KMS-11 (cell line): ENCODE measurements at regions not wholly inside any gene's neighbourhood (a gene's known extent, or its start where the extent isn't known, plus 50 kb on each side); places are given as distances from the start of the nearest gene placed in this dataset.
"Not testable (repeated sequence)": the region's sequence is repeated elsewhere in the genome, so short reads cannot be mapped to it uniquely, and the experiment has no call there.

Source experiments
- H2AFZ ChIP-seq: fragments of 200-600 bp; sonication (generic); 2 replicates; pipeline ENCODE4 v1.6.1; 2016; ENCODE audit warnings: antibody characterized with exemption, mixed run types, low read depth
- H3K27ac ChIP-seq: fragments of 200-600 bp; sonication (generic); 2 replicates; pipeline ENCODE4 v1.6.1; 2016; ENCODE audit warnings: mild to moderate bottlenecking, mixed run types
- H3K27me3 ChIP-seq: fragments of 200-600 bp; sonication (generic); 2 replicates; pipeline ENCODE4 v1.6.1; 2017; ENCODE audit warnings: mild to moderate bottlenecking, low read depth, mixed run types, moderate library complexity; ENCODE audit not compliant: insufficient read depth
- H3K36me3 ChIP-seq: fragments of 200-600 bp; sonication (generic); 2 replicates; pipeline ENCODE4 v1.6.1; 2017; ENCODE audit warnings: mild to moderate bottlenecking, mixed run types; ENCODE audit not compliant: insufficient read depth
- H3K4me1 ChIP-seq: fragments of 200-600 bp; sonication (generic); 2 replicates; pipeline ENCODE4 v1.6.1; 2016; ENCODE audit warnings: mild to moderate bottlenecking, low read depth, mixed run types; ENCODE audit not compliant: poor library complexity, severe bottlenecking
- H3K4me2 ChIP-seq: fragments of 200-600 bp; sonication (generic); 2 replicates; pipeline ENCODE4 v1.7.0; 2016; ENCODE audit warnings: mild to moderate bottlenecking, mixed run types
- H3K4me3 ChIP-seq: fragments of 200-600 bp; sonication (generic); IDR thresholded peaks from 2 replicates; pipeline ENCODE4 v1.6.1; 2017; ENCODE audit warnings: low read depth, low read length, mixed read lengths; ENCODE audit not compliant: insufficient read depth
- H3K79me2 ChIP-seq: fragments of 200-600 bp; sonication (generic); 2 replicates; pipeline ENCODE4 v1.6.1; 2016; ENCODE audit warnings: low read depth, mixed run types; ENCODE audit not compliant: insufficient read depth
- H3K9ac ChIP-seq: fragments of 200-600 bp; sonication (generic); 2 replicates; pipeline ENCODE4 v1.6.1; 2016; ENCODE audit warnings: mild to moderate bottlenecking, mixed run types
- H4K20me1 ChIP-seq: fragments of 200-600 bp; sonication (generic); 2 replicates; pipeline ENCODE4 v1.6.1; 2016; ENCODE audit warnings: mild to moderate bottlenecking, mixed run types; ENCODE audit not compliant: insufficient read depth
- TF ChIP-seq, protein P1 (sequence below): fragments of 200-600 bp; sonication (generic); conservative IDR thresholded peaks from 2 replicates; pipeline ENCODE4 v1.6.1; 2017; ENCODE audit warnings: low read depth, mild to moderate bottlenecking, antibody characterized with exemption, low read length, moderate library complexity, mixed read lengths

DNA sequence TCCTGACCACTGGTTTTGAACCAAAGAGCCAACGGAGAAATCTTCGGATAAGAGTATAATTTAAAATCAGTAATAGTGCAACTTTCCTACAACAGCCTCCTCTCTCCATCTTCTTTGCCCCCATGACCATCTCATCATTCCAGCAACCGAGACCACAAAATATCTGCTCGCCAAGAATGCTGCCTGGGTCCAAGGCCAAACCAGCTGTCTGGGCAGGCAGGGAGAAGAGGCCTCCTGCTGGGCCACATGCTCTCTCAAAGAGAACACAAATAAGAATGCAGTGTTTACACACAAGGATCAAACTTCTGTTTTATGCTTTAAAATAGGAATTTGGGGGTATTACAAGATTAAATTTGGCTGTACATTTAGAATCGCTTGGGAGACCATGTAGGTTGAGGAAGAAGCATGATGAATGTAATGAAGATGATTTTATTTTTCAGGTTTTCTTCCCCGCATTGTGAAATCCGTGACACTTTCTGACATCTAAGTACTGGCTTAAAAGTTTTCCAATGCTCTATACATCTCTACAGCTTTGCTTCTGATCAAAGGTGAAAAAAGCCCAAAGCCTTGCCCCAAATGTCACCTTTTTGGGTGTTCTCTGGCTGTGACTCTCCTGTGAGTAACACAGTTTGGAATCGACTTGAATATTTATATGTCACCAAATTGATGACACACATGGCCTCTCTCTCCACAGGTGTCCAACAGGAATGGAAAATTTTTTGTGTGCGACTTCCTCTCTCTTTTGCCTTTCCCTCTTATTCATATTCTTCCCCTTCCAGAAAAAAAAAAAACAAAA is 79.4 kb upstream of the PROKR2 start:
- H3K27me3 ChIP-seq: no peaks in the 10 kb centered on the region
- no peak overlapping the region for H2AFZ ChIP-seq
- no peak overlapping the region for H3K27ac ChIP-seq
- H4K20me1 ChIP-seq: no peaks in the 10 kb centered on the region
- H3K4me2 ChIP-seq: no peak overlapping the region
- H3K4me3 ChIP-seq: no peak overlapping the region
- no peak overlapping the region for H3K9ac ChIP-seq
- H3K4me1 ChIP-seq: no peaks in the 10 kb centered on the region
- no peaks in the 10 kb centered on the region for H3K79me2 ChIP-seq
- H3K36me3 ChIP-seq: no peaks in the 10 kb centered on the region
- TF ChIP-seq, protein P1, sequence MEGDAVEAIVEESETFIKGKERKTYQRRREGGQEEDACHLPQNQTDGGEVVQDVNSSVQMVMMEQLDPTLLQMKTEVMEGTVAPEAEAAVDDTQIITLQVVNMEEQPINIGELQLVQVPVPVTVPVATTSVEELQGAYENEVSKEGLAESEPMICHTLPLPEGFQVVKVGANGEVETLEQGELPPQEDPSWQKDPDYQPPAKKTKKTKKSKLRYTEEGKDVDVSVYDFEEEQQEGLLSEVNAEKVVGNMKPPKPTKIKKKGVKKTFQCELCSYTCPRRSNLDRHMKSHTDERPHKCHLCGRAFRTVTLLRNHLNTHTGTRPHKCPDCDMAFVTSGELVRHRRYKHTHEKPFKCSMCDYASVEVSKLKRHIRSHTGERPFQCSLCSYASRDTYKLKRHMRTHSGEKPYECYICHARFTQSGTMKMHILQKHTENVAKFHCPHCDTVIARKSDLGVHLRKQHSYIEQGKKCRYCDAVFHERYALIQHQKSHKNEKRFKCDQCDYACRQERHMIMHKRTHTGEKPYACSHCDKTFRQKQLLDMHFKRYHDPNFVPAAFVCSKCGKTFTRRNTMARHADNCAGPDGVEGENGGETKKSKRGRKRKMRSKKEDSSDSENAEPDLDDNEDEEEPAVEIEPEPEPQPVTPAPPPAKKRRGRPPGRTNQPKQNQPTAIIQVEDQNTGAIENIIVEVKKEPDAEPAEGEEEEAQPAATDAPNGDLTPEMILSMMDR: no peak

DNA sequence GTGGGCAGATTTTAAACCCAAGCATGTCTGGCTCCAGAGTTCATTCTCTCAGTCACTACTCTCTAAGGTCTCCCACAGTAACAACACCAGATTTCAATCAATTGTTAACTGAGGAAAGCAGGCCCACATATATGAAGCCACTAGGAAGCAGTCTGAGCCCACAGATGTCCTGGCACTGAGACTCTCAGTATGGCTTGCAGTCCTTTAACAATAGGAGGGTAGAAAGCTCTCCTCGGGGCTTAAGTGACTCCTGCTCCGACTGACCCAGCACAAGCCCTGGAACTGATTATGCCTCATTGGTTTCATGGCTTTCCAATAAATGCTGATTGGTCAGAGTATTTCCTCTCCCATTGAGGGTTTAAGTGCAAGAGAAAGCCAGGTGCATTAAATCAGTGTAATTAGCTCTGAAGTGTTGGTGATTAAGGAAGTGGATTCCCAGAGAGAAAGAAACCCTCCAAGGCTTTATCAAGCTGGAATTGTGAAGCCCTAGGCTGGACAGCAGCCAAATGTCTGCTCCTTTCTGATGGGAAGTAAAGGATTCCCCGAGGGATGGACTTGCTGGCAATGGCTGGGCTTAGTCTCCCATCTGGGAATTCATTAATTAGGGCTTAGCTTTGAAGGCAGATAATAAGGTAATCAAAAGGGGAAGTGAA is 76.6 kb upstream of the PROKR2 start:
- Histone ChIP-seq H3K4me3 (no peak overlapping the region), H3K9ac (no peak overlapping the region), H3K27me3 (no peaks in the 10 kb centered on the region), H3K79me2 (no peaks in the 10 kb centered on the region), H3K4me2 (no peak overlapping the region), H3K36me3 (no peaks in the 10 kb centered on the region), H3K27ac (no peak overlapping the region), H4K20me1 (no peaks in the 10 kb centered on the region), H3K4me1 (no peaks in the 10 kb centered on the region), H2AFZ (no peak overlapping the region)
- TF ChIP-seq, protein P1: no peak

DNA sequence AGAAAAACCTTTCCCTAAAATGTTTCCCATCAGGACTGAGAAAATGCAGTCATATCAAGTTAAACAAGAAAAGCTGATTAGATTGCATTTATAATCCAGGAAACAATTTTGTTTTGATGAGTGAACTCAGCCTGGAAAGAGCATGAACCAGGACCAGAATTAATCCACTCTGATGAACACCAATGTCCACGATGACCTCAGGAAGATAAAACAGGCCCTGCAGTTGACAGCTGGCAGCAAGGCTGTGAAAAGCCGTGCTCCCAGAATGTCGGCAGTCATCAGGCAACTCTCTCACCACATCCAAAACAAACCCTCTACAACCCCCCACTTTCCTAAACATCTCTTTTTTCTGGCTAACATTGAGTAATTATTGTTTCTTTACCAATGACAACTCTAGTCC is 74.0 kb upstream of the PROKR2 start:
- Histone ChIP-seq H3K27me3 (no peaks in the 10 kb centered on the region), H3K27ac (no peak overlapping the region), H3K79me2 (no peaks in the 10 kb centered on the region), H3K9ac (no peak overlapping the region), H3K4me1 (no peaks in the 10 kb centered on the region), H3K4me3 (no peak overlapping the region), H3K36me3 (no peaks in the 10 kb centered on the region), H2AFZ (no peak overlapping the region), H4K20me1 (no peaks in the 10 kb centered on the region), H3K4me2 (no peak overlapping the region)
- TF ChIP-seq, protein P1: no peak

DNA sequence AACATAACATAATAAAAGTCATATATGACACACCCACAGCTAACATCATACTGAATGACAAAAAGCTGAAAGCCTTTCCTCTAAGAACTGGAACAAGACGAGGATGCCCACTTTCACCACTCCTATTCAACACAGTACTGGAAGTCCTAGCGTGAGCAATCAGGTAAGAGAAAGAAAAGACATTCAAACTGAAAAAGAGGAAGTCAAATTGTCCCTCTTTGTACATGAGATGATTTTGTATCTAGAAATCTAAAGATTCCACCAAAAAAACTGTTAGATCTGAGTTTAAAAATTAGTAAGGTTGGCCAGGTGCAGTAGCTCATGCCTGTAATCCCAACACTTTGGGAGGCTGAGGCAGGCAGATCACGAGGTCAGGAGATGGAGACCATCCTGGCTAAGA is 70.1 kb upstream of the PROKR2 start:
- not testable (repeated sequence) for H3K27ac ChIP-seq, H3K4me1 ChIP-seq, H3K4me2 ChIP-seq, H3K27me3 ChIP-seq, H3K79me2 ChIP-seq, H3K36me3 ChIP-seq, H4K20me1 ChIP-seq, H3K4me3 ChIP-seq, H3K9ac ChIP-seq, H2AFZ ChIP-seq

DNA sequence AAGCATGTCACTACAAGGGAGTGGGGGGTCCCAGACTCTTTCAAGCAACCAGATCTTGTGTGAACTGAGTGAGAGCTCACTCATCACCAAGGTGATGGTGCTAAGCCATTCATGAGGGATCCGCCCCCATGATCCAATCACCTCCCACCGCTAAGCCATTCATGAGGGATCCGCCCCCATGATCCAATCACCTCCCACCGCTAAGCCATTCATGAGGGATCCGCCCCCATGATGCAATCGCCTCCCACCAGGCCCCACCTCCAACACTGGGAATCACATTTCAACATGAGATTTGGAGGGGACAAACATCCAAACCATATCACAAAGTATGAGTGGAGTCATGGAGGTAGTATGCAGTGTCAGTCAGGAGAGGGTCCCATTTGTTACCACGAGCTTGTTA is 64.8 kb upstream of the PROKR2 start:
- not testable (repeated sequence) for H3K27ac ChIP-seq, H4K20me1 ChIP-seq, H3K27me3 ChIP-seq, H3K36me3 ChIP-seq, H3K4me1 ChIP-seq, H3K4me2 ChIP-seq, H2AFZ ChIP-seq, H3K9ac ChIP-seq, H3K79me2 ChIP-seq, H3K4me3 ChIP-seq
